ENCODE measurements at regions not wholly inside any gene's neighbourhood (a gene's known extent, or its start where the extent isn't known, plus 50 kb on each side); places are given as distances from the start of the nearest gene placed in this dataset.

GRCh38 chr7:155229548-155230168, 68.0 kb upstream of the INSIG1 start:
- TF ChIP-seq ZNF274 (IDR thresholded peaks at IDR 0.05; ENCODE audit: low read depth, low read length) (no peak), YY1 (IDR thresholded peaks at IDR 0.05; ENCODE audit: insufficient read depth, insufficient read length) (no peak)
